H9 (cell line): ENCODE measurements at regions not wholly inside any gene's neighbourhood (a gene's known extent, or its start where the extent isn't known, plus 50 kb on each side); places are given as distances from the start of the nearest gene placed in this dataset.

Experiments
- DNase-seq: peaks from one replicate; pipeline ENCODE4 v3.0.0-alpha.2; 2017
- H2AFZ ChIP-seq: one replicate; pipeline ENCODE4 v1.6.1; 2013; ENCODE audit warnings: mild to moderate bottlenecking, low read length, control low read depth, moderate library complexity
- H2AK5ac ChIP-seq: 2 replicates; pipeline ENCODE4 v1.6.1; 2013; ENCODE audit warnings: low read length, control low read depth, mixed read lengths; ENCODE audit not compliant: insufficient read length
- H2BK120ac ChIP-seq: one replicate; pipeline ENCODE4 v1.6.1; 2013; ENCODE audit warnings: low read depth, mild to moderate bottlenecking, low read length, control low read depth, inconsistent platforms; ENCODE audit not compliant: poor library complexity, severe bottlenecking
- H2BK12ac ChIP-seq: 2 replicates; pipeline ENCODE4 v1.6.1; 2013; ENCODE audit warnings: low read length, control low read depth, mixed read lengths, low read depth; ENCODE audit not compliant: insufficient read length
- H2BK15ac ChIP-seq: 2 replicates; pipeline ENCODE4 v1.6.1; 2013; ENCODE audit warnings: low read depth, low read length, control low read depth
- H2BK20ac ChIP-seq: one replicate; pipeline ENCODE4 v1.6.1; 2013; ENCODE audit warnings: low read depth, mild to moderate bottlenecking, low read length, control low read depth, inconsistent platforms; ENCODE audit not compliant: poor library complexity, severe bottlenecking
- H2BK5ac ChIP-seq: 2 replicates; pipeline ENCODE4 v1.6.1; 2013; ENCODE audit warnings: low read length, control low read depth, mixed read lengths; ENCODE audit not compliant: insufficient read length
- H3K14ac ChIP-seq: 2 replicates; pipeline ENCODE4 v1.6.1; 2013; ENCODE audit warnings: low read length, control low read depth; ENCODE audit not compliant: insufficient read depth
- H3K18ac ChIP-seq: 2 replicates; pipeline ENCODE4 v1.6.1; 2013; ENCODE audit warnings: low read depth, mild to moderate bottlenecking, mixed read lengths, low read length, control low read depth; ENCODE audit not compliant: insufficient read length
- H3K23ac ChIP-seq: 2 replicates; pipeline ENCODE4 v1.6.1; 2013; ENCODE audit warnings: low read length, control low read depth, mixed read lengths, low read depth; ENCODE audit not compliant: insufficient read length
- H3K23me2 ChIP-seq: 2 replicates; pipeline ENCODE4 v1.6.1; 2013; ENCODE audit warnings: low read depth, mild to moderate bottlenecking, mixed read lengths, low read length, control low read depth; ENCODE audit not compliant: insufficient read length, poor library complexity, severe bottlenecking
- H3K27ac ChIP-seq: 2 replicates; pipeline ENCODE4 v1.5.1; 2013; ENCODE audit warnings: low read length, control low read depth, mixed read lengths, low read depth; ENCODE audit not compliant: insufficient read length
- H3K27me3 ChIP-seq: 2 replicates; pipeline ENCODE4 v1.6.1; 2013; ENCODE audit warnings: low read length, control low read depth, inconsistent platforms; ENCODE audit not compliant: insufficient read depth
- H3K4ac ChIP-seq: 2 replicates; pipeline ENCODE4 v1.6.1; 2013; ENCODE audit warnings: low read depth, mild to moderate bottlenecking, control low read depth, inconsistent platforms, low read length, moderate library complexity
- H3K4me1 ChIP-seq: 2 replicates; pipeline ENCODE4 v1.6.1; 2013; ENCODE audit warnings: low read length, control low read depth, inconsistent platforms; ENCODE audit not compliant: insufficient read depth
- H3K4me2 ChIP-seq: 2 replicates; pipeline ENCODE4 v1.6.1; 2013; ENCODE audit warnings: low read length, control low read depth, mixed read lengths; ENCODE audit not compliant: insufficient read length, insufficient read depth
- H3K56ac ChIP-seq: 2 replicates; pipeline ENCODE4 v1.6.1; 2013; ENCODE audit warnings: low read depth, mild to moderate bottlenecking, mixed read lengths, low read length, control low read depth; ENCODE audit not compliant: insufficient read length
- H3K79me1 ChIP-seq: 2 replicates; pipeline ENCODE4 v1.6.1; 2013; ENCODE audit warnings: low read depth, mild to moderate bottlenecking, moderate library complexity, low read length, control low read depth, inconsistent platforms; ENCODE audit not compliant: insufficient read depth, poor library complexity, severe bottlenecking
- H3K79me2 ChIP-seq: 2 replicates; pipeline ENCODE4 v1.6.1; 2013; ENCODE audit warnings: low read length, control low read depth, inconsistent platforms; ENCODE audit not compliant: insufficient read depth
- H3K9ac ChIP-seq: 2 replicates; pipeline ENCODE4 v1.6.1; 2013; ENCODE audit warnings: low read length, control low read depth, mixed read lengths; ENCODE audit not compliant: insufficient read length; ENCODE audit errors: extremely low read depth
- H3K9me3 ChIP-seq: one replicate; pipeline ENCODE4 v1.6.1; 2013; ENCODE audit warnings: low read depth, low read length, inconsistent platforms; ENCODE audit not compliant: control insufficient read depth
- H3T11ph ChIP-seq: one replicate; pipeline ENCODE4 v1.6.1; 2013; ENCODE audit warnings: mild to moderate bottlenecking, low read length, control low read depth, inconsistent platforms
- H4K20me1 ChIP-seq: one replicate; pipeline ENCODE4 v1.6.1; 2013; ENCODE audit not compliant: control insufficient read depth, insufficient read length, insufficient read depth
- H4K5ac ChIP-seq: 2 replicates; pipeline ENCODE4 v1.6.1; 2013; ENCODE audit warnings: low read depth, mild to moderate bottlenecking, mixed read lengths, low read length, control low read depth; ENCODE audit not compliant: insufficient read length
- H4K8ac ChIP-seq: replicated peaks from 2 replicates; pipeline ENCODE4 v1.6.1; 2013; ENCODE audit warnings: low read length, control low read depth, mixed read lengths, low read depth; ENCODE audit not compliant: insufficient read length
- H4K91ac ChIP-seq: 2 replicates; pipeline ENCODE4 v1.6.1; 2013; ENCODE audit warnings: low read depth, mild to moderate bottlenecking, moderate library complexity, mixed read lengths, low read length, control low read depth; ENCODE audit not compliant: insufficient read length
- H3K27ac Mint-ChIP-seq, 3 experiments: 2 replicates in 2 of 3; 3 replicates in 1 of 3; pipeline ENCODE4 v1.8.0; 2020 to 2021; ENCODE audit warnings: mixed read lengths in 3 of 3, mild to moderate bottlenecking in 1 of 3, moderate library complexity in 1 of 3
- H3K27me3 Mint-ChIP-seq: 2 replicates; pipeline ENCODE4 v1.8.0; 2021; ENCODE audit warnings: low read depth, mild to moderate bottlenecking, moderate library complexity, mixed read lengths
- H3K36me3 Mint-ChIP-seq, 3 experiments: 2 replicates in 2 of 3; 3 replicates in 1 of 3; pipeline ENCODE4 v1.8.0; 2020 to 2021; ENCODE audit warnings: low read depth in 3 of 3, mixed read lengths in 3 of 3; ENCODE audit not compliant: insufficient read depth in 1 of 3
- H3K4me1 Mint-ChIP-seq, 2 experiments: 2 replicates each; pipeline ENCODE4 v1.8.0; 2020; ENCODE audit warnings: mixed read lengths in 2 of 2
- H3K4me3 Mint-ChIP-seq, 2 experiments: 2 replicates in 1 of 2; 3 replicates in 1 of 2; pipeline ENCODE4 v1.8.0; 2020 to 2021; ENCODE audit warnings: mild to moderate bottlenecking in 2 of 2, mixed read lengths in 2 of 2, moderate library complexity in 1 of 2
- H3K9me3 Mint-ChIP-seq, 2 experiments: 2 replicates in 1 of 2; 3 replicates in 1 of 2; pipeline ENCODE4 v1.8.0; 2020; ENCODE audit warnings: mild to moderate bottlenecking in 2 of 2, mixed read lengths in 2 of 2, moderate library complexity in 1 of 2
- WGBS: extraction: QIAGEN DNeasy Blood & Tissue Kit; methylation state at CpG from one replicate; pipeline ENCODE4 v1.1.7; 2013; ENCODE audit warnings: missing lambda C conversion rate, low lambda C conversion rate, mixed read lengths; ENCODE audit not compliant: insufficient read length; ENCODE audit errors: extremely low coverage; 5-methylcytosine and 5-hydroxymethylcytosine counted together
- TF ChIP-seq, protein P1 (sequence below): fragments of 200-600 bp; sonication (generic); conservative IDR thresholded peaks from 3 replicates; pipeline ENCODE4 v1.8.0; 2021; ENCODE audit warnings: antibody characterized with exemption, mild to moderate bottlenecking

DNA sequence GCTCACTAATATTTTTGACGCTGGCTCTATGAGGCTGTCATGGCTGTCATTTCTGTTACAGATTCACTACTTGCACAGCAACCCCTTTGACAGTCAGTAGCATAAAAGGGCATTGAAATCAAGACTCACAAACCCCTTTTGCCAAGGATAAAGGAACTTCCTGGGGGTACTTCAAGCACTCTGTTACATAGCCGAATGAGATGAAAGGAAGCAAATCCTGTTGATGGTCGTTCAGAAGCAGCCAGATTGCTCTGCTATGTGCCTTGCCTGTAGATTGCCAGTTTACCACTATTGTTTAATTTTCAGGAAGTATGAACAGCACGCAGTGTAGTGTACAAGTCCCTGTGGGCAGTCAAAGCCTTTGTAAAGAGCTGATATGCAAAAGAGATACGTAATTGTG, 296.2 kb downstream of the LRRIQ3 start:
- no peaks in the 10 kb centered on the region for H4K20me1 ChIP-seq
- H2BK15ac ChIP-seq = no peak overlapping the region
- no peak overlapping the region for H3K56ac ChIP-seq
- H3K4ac ChIP-seq = no peak overlapping the region
- H3K23ac ChIP-seq = no peak overlapping the region
- no peak overlapping the region for H4K8ac ChIP-seq
- H3T11ph ChIP-seq = no peak overlapping the region
- no peaks in the 10 kb centered on the region for H3K79me1 ChIP-seq
- H3K9me3 ChIP-seq = no peaks in the 10 kb centered on the region
- H2BK120ac ChIP-seq = no peak overlapping the region
- H3K9ac ChIP-seq = no peak overlapping the region
- H2BK20ac ChIP-seq = no peak overlapping the region
- no peak overlapping the region for H3K27ac ChIP-seq
- no CpG with 5 or more reads among the region's 5 CpGs for WGBS
- no peak overlapping the region for H2BK12ac ChIP-seq
- no peak overlapping the region for H4K91ac ChIP-seq
- H3K79me2 ChIP-seq = no peaks in the 10 kb centered on the region
- TF ChIP-seq, protein P1, sequence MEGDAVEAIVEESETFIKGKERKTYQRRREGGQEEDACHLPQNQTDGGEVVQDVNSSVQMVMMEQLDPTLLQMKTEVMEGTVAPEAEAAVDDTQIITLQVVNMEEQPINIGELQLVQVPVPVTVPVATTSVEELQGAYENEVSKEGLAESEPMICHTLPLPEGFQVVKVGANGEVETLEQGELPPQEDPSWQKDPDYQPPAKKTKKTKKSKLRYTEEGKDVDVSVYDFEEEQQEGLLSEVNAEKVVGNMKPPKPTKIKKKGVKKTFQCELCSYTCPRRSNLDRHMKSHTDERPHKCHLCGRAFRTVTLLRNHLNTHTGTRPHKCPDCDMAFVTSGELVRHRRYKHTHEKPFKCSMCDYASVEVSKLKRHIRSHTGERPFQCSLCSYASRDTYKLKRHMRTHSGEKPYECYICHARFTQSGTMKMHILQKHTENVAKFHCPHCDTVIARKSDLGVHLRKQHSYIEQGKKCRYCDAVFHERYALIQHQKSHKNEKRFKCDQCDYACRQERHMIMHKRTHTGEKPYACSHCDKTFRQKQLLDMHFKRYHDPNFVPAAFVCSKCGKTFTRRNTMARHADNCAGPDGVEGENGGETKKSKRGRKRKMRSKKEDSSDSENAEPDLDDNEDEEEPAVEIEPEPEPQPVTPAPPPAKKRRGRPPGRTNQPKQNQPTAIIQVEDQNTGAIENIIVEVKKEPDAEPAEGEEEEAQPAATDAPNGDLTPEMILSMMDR = no peak
- no peak overlapping the region for H3K14ac ChIP-seq
- no peaks in the 10 kb centered on the region for H3K27me3 ChIP-seq
- Mint-ChIP-seq H3K4me3 (no peak overlapping the region), H3K4me1 (peaks cover 7 to 8% of the 10 kb centered on the region in 2 experiments), H3K27ac (no peak overlapping the region), H3K36me3 (no peaks in the 10 kb centered on the region), H3K9me3 (no peaks in the 10 kb centered on the region), H3K27me3 (no peaks in the 10 kb centered on the region)
- no peak for DNase-seq
- H3K23me2 ChIP-seq = no peaks in the 10 kb centered on the region
- H3K4me1 ChIP-seq = no peaks in the 10 kb centered on the region
- no peak overlapping the region for H3K4me2 ChIP-seq
- H2AK5ac ChIP-seq = no peak overlapping the region
- H2AFZ ChIP-seq = no peak overlapping the region
- H2BK5ac ChIP-seq = no peak overlapping the region
- no peak overlapping the region for H4K5ac ChIP-seq
- no peak overlapping the region for H3K18ac ChIP-seq
